ENCODE measurements at regions not wholly inside any gene's neighbourhood (a gene's known extent, or its start where the extent isn't known, plus 50 kb on each side); places are given as distances from the start of the nearest gene placed in this dataset.
"Not testable (repeated sequence)": the region's sequence is repeated elsewhere in the genome, so short reads cannot be mapped to it uniquely, and the experiment has no call there.

DNA sequence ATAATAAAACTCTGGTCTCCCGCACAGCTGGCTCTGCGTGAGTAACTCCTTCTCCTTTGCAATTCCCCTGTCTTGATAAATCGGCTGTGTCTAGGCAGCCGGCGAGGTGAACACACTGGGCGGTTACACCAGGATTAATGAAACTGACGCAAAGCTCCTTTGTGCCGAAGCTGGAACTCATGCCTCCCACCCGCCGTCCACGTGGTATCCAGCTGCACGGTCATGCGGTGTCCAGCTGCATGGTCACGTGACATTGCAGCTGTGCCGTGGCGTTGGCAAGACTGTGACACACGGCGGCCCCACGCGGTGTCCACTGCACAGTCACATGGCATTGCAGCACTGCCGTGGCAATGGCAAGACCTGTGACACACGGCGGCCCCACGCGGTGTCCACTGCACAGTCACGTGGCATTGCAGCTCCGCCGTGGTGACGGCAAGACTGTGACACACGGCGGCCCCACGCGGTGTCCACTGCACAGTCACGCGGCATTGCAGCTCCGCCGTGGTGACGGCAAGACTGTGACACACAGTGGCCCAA is 350.6 kb downstream of the CNTNAP3B start:
- not testable (repeated sequence) for TF ChIP-seq CTCF (IDR thresholded peaks at IDR 0.05; ENCODE audit: poor library complexity, severe bottlenecking); POLR2AphosphoS5 (IDR thresholded peaks at IDR 0.05); EZH2 (IDR thresholded peaks at IDR 0.05; ENCODE audit: borderline replicate concordance, insufficient read depth, low read length, poor library complexity, severe bottlenecking); SMC3 (conservative IDR thresholded peaks at IDR 0.05; ENCODE audit: poor library complexity); EP300 (conservative IDR thresholded peaks at IDR 0.05; ENCODE audit: poor library complexity, severe bottlenecking); MXI1 (conservative IDR thresholded peaks at IDR 0.05; ENCODE audit: poor library complexity, severe bottlenecking)
- TF ChIP-seq, protein P1, sequence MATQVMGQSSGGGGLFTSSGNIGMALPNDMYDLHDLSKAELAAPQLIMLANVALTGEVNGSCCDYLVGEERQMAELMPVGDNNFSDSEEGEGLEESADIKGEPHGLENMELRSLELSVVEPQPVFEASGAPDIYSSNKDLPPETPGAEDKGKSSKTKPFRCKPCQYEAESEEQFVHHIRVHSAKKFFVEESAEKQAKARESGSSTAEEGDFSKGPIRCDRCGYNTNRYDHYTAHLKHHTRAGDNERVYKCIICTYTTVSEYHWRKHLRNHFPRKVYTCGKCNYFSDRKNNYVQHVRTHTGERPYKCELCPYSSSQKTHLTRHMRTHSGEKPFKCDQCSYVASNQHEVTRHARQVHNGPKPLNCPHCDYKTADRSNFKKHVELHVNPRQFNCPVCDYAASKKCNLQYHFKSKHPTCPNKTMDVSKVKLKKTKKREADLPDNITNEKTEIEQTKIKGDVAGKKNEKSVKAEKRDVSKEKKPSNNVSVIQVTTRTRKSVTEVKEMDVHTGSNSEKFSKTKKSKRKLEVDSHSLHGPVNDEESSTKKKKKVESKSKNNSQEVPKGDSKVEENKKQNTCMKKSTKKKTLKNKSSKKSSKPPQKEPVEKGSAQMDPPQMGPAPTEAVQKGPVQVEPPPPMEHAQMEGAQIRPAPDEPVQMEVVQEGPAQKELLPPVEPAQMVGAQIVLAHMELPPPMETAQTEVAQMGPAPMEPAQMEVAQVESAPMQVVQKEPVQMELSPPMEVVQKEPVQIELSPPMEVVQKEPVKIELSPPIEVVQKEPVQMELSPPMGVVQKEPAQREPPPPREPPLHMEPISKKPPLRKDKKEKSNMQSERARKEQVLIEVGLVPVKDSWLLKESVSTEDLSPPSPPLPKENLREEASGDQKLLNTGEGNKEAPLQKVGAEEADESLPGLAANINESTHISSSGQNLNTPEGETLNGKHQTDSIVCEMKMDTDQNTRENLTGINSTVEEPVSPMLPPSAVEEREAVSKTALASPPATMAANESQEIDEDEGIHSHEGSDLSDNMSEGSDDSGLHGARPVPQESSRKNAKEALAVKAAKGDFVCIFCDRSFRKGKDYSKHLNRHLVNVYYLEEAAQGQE (IDR thresholded peaks at IDR 0.05; ENCODE audit: borderline replicate concordance) = not testable (repeated sequence)
